Activated CD8-positive, alpha-beta memory T cell treated with anti-CD3 and anti-CD28 coated beads, Interleukin-2, amount 10 ng/mL, durations not matched to agents 7 days and 5 days (primary cell): ENCODE measurements at regions not wholly inside any gene's neighbourhood (a gene's known extent, or its start where the extent isn't known, plus 50 kb on each side); places are given as distances from the start of the nearest gene placed in this dataset.

Experiments
- ATAC-seq: fragments of 150-1000 bp; cut with Tn5 transposase; one replicate; pipeline ENCODE4 v1.10.0; 2021; ENCODE audit warnings: moderate library complexity
- CTCF ChIA-PET: fragments of 350-600 bp; sonication (Branson Sonifier 250); formaldehyde crosslinking; loops from one replicate; lab custom pipeline; 2021; ENCODE audit warnings: antibody characterized with exemption; lab: Charles Lee
- DNase-seq: peaks from one replicate; pipeline ENCODE4 v3.0.0-alpha.2; 2020
- H3K27ac Mint-ChIP-seq: one replicate; pipeline ENCODE4 v1.8.0; 2021; ENCODE audit warnings: mild to moderate bottlenecking, mixed read lengths
- H3K27me3 Mint-ChIP-seq: one replicate; pipeline ENCODE4 v1.8.0; 2021; ENCODE audit warnings: mixed read lengths
- H3K36me3 Mint-ChIP-seq: one replicate; pipeline ENCODE4 v1.8.0; 2021; ENCODE audit warnings: mild to moderate bottlenecking, mixed read lengths
- H3K4me1 Mint-ChIP-seq: one replicate; pipeline ENCODE4 v1.8.0; 2021; ENCODE audit warnings: mixed read lengths
- H3K4me3 Mint-ChIP-seq: one replicate; pipeline ENCODE4 v1.8.0; 2021; ENCODE audit warnings: mild to moderate bottlenecking, moderate library complexity, mixed read lengths
- H3K9me3 Mint-ChIP-seq: one replicate; pipeline ENCODE4 v1.8.0; 2022; ENCODE audit warnings: low read depth, mixed read lengths

DNA sequence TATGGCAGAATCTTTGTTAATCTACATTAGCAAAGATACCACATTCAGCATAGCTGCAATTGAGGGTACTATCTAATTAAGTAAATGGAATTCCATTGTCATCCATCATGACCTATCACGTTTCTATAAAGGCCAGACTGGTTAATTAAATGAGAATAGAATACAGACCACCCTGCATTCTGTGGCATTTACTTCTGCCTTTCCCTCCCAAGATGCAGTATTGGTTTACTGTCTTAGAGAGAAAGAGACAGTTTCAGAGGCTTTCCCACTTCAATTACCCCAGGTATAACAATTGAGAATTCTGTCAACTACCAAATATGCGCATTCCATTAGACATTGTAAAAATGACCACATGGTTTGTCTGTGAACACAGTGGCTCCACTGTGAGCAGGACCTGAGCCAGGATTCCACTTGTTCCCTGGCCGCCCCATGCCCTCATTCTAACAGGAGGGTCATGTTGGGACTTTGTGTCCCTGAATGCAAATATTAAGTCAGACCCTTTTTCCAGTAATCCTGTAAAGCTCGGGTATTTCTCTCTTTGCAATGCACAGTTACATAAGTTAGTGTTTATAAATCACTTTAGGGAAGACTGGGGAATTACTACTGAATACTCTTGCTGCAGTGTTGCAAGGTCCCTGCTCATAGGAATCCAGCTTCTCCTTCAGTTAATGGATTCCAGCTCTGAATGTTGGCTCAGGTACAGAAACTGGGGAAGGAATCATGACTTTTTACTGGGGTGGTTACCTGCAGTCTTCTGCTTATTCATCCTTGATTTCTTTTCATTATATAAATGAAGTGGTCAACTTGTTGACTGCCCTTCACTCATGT lies 261.0 kb downstream of the PDGFC start:
- Mint-ChIP-seq H3K27me3 (no peaks in the 10 kb centered on the region), H3K4me3 (no peak overlapping the region), H3K36me3 (no peaks in the 10 kb centered on the region), H3K27ac (no peak overlapping the region), H3K9me3 (peaks cover 2% of the 10 kb centered on the region), H3K4me1 (no peaks in the 10 kb centered on the region)
- DNase-seq = no peak
- ATAC-seq = no peak
- CTCF ChIA-PET = no interaction called here

- Mint-ChIP-seq H3K4me3 (no peak overlapping the region), H3K4me1 (no peaks in the 10 kb centered on the region), H3K36me3 (no peaks in the 10 kb centered on the region), H3K27ac (no peak overlapping the region), H3K27me3 (no peaks in the 10 kb centered on the region), H3K9me3 (no peaks in the 10 kb centered on the region)
- CTCF ChIA-PET = no interaction called here
- DNase-seq (no peak), ATAC-seq (no peak)
Observed at GRCh38 chr4:156705311-156705710, 266.3 kb downstream of the PDGFC start.

- no peaks in the 10 kb centered on the region for H3K36me3 Mint-ChIP-seq
- CTCF ChIA-PET = no interaction called here
- no peaks in the 10 kb centered on the region for H3K4me1 Mint-ChIP-seq
- DNase-seq (no peak), ATAC-seq (no peak)
- no peak overlapping the region for H3K4me3 Mint-ChIP-seq
- peaks cover 2% of the 10 kb centered on the region for H3K9me3 Mint-ChIP-seq
- H3K27me3 Mint-ChIP-seq = no peaks in the 10 kb centered on the region
- H3K27ac Mint-ChIP-seq = no peak overlapping the region
Observed at GRCh38 chr4:156695163-156695562, 276.4 kb downstream of the PDGFC start.

- CTCF ChIA-PET = no interaction called here
- Mint-ChIP-seq H3K4me1 (no peaks in the 10 kb centered on the region), H3K36me3 (no peaks in the 10 kb centered on the region), H3K4me3 (no peak overlapping the region), H3K9me3 (peaks cover 2% of the 10 kb centered on the region), H3K27me3 (no peaks in the 10 kb centered on the region), H3K27ac (no peak overlapping the region)
- no peak for ATAC-seq
- no peak for DNase-seq
Observed at GRCh38 chr4:156694413-156694812, 277.2 kb downstream of the PDGFC start.

DNA sequence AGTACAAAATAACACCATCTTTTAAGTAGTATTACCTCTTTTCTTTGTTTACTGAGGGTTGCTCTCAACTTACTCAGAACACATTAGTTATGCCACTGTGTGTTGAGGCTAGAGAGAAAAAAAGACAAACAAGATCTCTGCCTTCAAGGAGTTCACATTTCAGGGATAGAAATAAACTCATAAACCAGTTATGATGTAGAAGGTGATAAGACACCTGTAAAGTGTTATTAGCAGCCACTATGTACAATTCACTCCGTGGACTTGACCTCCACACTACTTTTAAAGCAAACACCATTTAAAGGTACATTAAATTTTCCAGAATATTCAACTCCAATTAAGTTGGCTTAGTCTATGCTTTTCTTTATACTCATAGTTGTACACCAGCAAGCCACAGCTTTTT lies 278.0 kb downstream of the PDGFC start:
- no peaks in the 10 kb centered on the region for H3K27me3 Mint-ChIP-seq
- H3K27ac Mint-ChIP-seq = no peak overlapping the region
- no peak overlapping the region for H3K4me3 Mint-ChIP-seq
- no peaks in the 10 kb centered on the region for H3K4me1 Mint-ChIP-seq
- CTCF ChIA-PET = no interaction called here
- H3K9me3 Mint-ChIP-seq = peaks cover 2% of the 10 kb centered on the region
- no peaks in the 10 kb centered on the region for H3K36me3 Mint-ChIP-seq
- no peak for DNase-seq
- ATAC-seq = no peak

DNA sequence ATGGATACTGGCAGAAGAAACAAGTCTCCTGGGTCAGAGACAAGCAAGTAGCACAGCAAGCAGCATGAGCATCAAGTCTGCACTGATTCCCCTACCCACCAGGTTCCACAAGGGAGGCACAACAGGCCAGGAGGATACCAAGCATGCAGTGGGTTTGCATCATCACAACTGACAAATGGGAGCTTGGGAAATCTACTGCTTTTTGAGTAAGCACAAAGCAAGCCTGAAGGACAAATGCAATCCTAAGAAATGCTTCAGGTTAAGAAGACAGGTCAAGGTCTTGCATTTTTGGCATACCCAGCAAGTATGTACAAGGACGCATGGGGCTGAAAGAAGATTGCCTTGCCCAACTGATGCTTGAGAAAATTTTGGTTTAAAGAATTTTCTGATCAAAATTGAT lies 279.6 kb downstream of the PDGFC start:
- Mint-ChIP-seq H3K36me3 (no peaks in the 10 kb centered on the region), H3K9me3 (peaks cover 4% of the 10 kb centered on the region), H3K27me3 (no peaks in the 10 kb centered on the region), H3K27ac (no peak overlapping the region), H3K4me3 (no peak overlapping the region), H3K4me1 (no peaks in the 10 kb centered on the region)
- CTCF ChIA-PET = no interaction called here
- no peak for ATAC-seq
- no peak for DNase-seq

DNA sequence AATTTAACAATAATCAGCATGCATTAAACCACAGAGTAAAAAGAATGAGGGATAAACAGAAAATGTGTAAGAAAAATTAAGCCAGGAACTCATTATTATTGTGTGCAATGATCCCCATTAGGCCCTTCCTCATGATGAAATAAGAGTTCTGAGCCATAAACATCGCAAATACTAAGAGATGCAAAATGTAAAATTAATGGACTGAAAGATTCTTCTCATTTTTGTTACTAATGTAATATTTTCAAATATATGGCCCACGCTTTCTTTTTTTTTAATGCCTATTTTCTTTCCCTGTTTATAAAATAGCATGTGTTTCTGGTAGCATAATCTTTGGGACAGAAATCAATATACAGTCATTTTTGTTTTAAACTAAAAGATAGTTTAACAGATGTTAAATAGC lies 281.0 kb downstream of the PDGFC start:
- Mint-ChIP-seq H3K27ac (no peak overlapping the region), H3K27me3 (no peaks in the 10 kb centered on the region), H3K4me1 (no peaks in the 10 kb centered on the region), H3K36me3 (no peaks in the 10 kb centered on the region), H3K9me3 (peaks cover 4% of the 10 kb centered on the region), H3K4me3 (no peak overlapping the region)
- CTCF ChIA-PET = no interaction called here
- DNase-seq (no peak), ATAC-seq (no peak)

DNA sequence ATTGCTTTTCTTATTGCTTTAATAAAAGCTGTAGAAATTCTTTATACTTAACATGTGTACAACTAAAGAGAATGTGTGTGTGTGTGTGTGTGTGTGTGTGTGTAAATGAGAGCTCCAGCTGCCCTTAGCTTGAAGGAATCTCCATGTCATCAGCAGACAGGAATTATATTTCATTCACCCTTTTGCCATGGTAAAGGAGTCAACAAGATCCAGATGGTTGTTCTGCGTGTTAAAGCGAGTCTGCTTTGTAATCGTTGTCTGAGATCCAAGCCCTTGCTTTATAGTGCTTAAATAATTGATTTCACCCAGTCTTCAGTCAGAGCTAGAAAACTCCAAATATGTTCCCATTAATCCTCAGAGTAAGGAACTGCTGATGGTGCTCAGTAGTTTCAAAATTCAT lies 285.5 kb downstream of the PDGFC start:
- DNase-seq (no peak), ATAC-seq (no peak)
- H3K9me3 Mint-ChIP-seq = peaks cover 7% of the 10 kb centered on the region
- H3K27me3 Mint-ChIP-seq = no peaks in the 10 kb centered on the region
- CTCF ChIA-PET = no interaction called here
- no peaks in the 10 kb centered on the region for H3K4me1 Mint-ChIP-seq
- no peak overlapping the region for H3K27ac Mint-ChIP-seq
- H3K36me3 Mint-ChIP-seq = no peaks in the 10 kb centered on the region
- no peak overlapping the region for H3K4me3 Mint-ChIP-seq

DNA sequence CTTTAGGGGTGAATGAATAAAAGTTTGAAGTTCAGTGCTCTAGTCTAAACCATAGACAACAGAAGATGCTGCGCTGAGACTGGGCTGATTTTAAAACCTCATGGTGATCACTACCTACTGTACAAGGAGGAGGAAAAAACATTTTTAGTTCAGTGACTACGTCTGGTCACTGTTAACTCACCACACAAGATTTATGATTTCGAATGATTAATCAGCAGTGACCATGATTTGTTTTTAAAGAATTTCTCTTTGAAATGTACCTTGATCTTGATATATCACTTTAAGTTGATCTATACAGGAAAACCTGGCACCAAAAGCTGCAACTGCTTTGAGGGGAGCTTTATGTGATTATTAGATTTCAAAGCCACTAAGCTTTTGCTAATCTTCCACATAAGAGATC lies 286.3 kb downstream of the PDGFC start:
- DNase-seq = no peak
- no peak for ATAC-seq
- H3K4me1 Mint-ChIP-seq = no peaks in the 10 kb centered on the region
- H3K9me3 Mint-ChIP-seq = peaks cover 7% of the 10 kb centered on the region
- no peak overlapping the region for H3K27ac Mint-ChIP-seq
- no peak overlapping the region for H3K4me3 Mint-ChIP-seq
- H3K36me3 Mint-ChIP-seq = no peaks in the 10 kb centered on the region
- CTCF ChIA-PET = no interaction called here
- H3K27me3 Mint-ChIP-seq = no peaks in the 10 kb centered on the region

- H3K4me3 Mint-ChIP-seq = no peak overlapping the region
- H3K36me3 Mint-ChIP-seq = no peaks in the 10 kb centered on the region
- no peaks in the 10 kb centered on the region for H3K27me3 Mint-ChIP-seq
- CTCF ChIA-PET = no interaction called here
- DNase-seq (no peak), ATAC-seq (no peak)
- no peaks in the 10 kb centered on the region for H3K4me1 Mint-ChIP-seq
- H3K27ac Mint-ChIP-seq = no peak overlapping the region
- H3K9me3 Mint-ChIP-seq = peaks cover 13% of the 10 kb centered on the region
Observed at GRCh38 chr4:156677656-156678055, 293.9 kb downstream of the PDGFC start.

DNA sequence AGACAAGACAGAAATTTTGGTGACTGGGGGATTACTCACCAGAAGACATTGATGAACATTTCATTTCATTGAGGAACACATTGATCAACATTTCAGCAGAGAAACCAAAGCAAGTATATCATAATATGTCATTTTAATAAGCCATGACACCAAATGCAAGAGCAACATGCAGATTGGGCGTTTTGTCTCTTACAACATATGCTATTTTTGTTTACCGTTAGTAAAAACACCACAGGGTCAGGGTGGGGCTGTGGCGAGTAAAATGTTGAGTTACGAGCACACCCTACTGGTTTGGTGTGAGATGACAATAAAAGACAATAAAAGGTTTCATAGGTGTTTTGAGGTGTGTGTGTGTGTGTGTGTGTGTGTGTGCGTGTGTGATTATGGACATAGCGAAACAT lies 294.5 kb downstream of the PDGFC start:
- no peaks in the 10 kb centered on the region for H3K27me3 Mint-ChIP-seq
- CTCF ChIA-PET = no interaction called here
- no peaks in the 10 kb centered on the region for H3K4me1 Mint-ChIP-seq
- no peak for DNase-seq
- ATAC-seq = no peak
- H3K36me3 Mint-ChIP-seq = no peaks in the 10 kb centered on the region
- H3K9me3 Mint-ChIP-seq = peaks cover 12% of the 10 kb centered on the region
- no peak overlapping the region for H3K27ac Mint-ChIP-seq
- H3K4me3 Mint-ChIP-seq = no peak overlapping the region

DNA sequence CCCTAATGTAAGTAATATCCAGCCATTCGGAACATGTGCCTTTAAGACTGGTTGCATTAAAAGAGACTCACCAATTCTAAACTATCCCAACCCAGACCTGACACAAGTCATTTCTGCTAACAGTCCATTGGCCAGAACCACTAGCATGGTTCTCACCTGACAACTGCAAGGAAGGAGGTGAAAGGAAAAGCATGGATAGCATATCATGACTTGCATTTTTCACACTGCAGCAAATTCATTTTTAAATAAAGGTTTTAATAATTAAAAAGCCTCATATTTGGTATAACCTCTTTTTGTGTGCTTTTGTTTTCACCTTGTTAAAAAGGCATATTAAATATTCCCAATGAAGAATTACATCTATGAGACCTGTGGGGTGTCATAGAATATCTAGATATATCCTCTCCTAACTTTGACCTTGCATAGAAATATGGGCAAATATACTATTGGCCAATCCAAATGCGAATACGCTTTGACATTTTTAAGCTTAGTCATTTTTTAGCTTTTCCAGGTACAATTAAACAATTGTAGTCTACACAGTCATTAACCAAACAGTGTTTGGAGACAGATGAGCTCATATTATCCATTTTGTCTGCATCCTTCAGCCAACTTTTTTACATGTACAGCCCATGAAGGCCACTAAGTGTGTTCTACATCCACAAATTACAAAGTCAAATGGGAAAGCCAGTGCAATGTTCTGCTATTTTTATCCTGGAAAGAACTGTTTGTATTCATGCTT lies 295.3 kb downstream of the PDGFC start:
- DNase-seq (no peak), ATAC-seq (no peak)
- Mint-ChIP-seq H3K27ac (no peak overlapping the region), H3K36me3 (no peaks in the 10 kb centered on the region), H3K9me3 (peaks cover 7% of the 10 kb centered on the region), H3K27me3 (no peaks in the 10 kb centered on the region), H3K4me3 (no peak overlapping the region), H3K4me1 (no peaks in the 10 kb centered on the region)
- CTCF ChIA-PET = no interaction called here

GRCh38 chr4:156673483-156673882 lies 298.1 kb downstream of the PDGFC start:
- CTCF ChIA-PET = no interaction called here
- ATAC-seq = no peak

More at GRCh38 chr4:156673483-156673882, 298.1 kb downstream of the PDGFC start:
- Mint-ChIP-seq H3K27ac (no peak overlapping the region), H3K4me1 (no peaks in the 10 kb centered on the region), H3K27me3 (no peaks in the 10 kb centered on the region), H3K4me3 (no peak overlapping the region), H3K9me3 (peaks cover 4% of the 10 kb centered on the region), H3K36me3 (no peaks in the 10 kb centered on the region)
- no peak for DNase-seq
